GM12865 (cell line): ENCODE measurements at regions not wholly inside any gene's neighbourhood (a gene's known extent, or its start where the extent isn't known, plus 50 kb on each side); places are given as distances from the start of the nearest gene placed in this dataset.

Experiments used
- DNase-seq: peaks from one replicate; pipeline ENCODE4 v3.0.0; 2010; ENCODE audit warnings: low read depth
- H3K4me3 ChIP-seq: 2 replicates; pipeline ENCODE4 v1.5.1; 2011; ENCODE audit warnings: mild to moderate bottlenecking, low read depth, low read length, control low read depth
- CTCF ChIP-seq: IDR thresholded peaks from 2 replicates; pipeline ENCODE4 v1.5.1; 2011; ENCODE audit warnings: low read length, control low read depth, low read depth, inconsistent platforms; ENCODE audit not compliant: insufficient read depth; ENCODE audit errors: missing control alignments

- no peak for DNase-seq
- H3K4me3 ChIP-seq, result no peak overlapping the region
- no peak for TF ChIP-seq CTCF
These were observed 190.2 kb upstream of the LRRC7 start for GRCh38 chr1:69377507-69377906.

DNA sequence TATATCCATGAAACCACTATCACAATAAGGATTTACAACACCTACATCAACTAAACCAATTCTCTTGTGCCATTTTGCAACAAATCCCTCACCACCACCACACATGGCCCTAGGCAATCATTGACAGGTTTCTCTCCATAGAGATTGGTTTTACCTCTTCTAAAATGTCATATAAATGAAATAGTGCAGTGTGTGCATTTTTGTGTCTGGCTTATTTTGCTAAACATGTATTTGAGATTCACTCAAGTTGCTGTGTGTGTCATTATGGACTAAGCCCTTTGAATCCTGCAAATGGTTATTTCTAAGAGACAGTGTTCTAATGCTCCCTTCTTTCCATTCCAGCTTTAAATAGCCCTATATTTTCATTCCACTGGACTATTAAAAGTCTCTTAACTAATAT lies 179.7 kb upstream of the LRRC7 start:
- DNase-seq, result no peak
- H3K4me3 ChIP-seq, result no peak overlapping the region
- no peak for TF ChIP-seq CTCF

DNA sequence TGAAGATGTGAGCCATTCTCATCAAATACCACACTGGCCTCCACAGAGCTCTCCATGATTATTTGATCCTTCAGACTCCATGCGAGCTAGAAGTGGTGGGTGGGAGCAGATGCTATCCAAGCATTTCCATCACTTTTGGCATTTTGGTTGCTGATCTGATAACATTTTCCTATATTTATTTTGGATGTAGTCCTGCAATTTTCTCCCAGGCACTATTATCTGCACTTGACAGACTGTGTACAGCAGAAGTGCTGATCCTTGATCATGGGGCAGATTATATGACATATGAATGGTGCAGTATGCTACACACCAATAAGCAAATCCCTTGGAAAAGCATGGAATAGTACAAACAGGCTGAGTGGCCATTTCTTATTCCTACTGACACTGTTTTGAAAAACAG lies 167.6 kb upstream of the LRRC7 start:
- TF ChIP-seq CTCF, result no peak
- no peak for DNase-seq
- no peak overlapping the region for H3K4me3 ChIP-seq

GRCh38 chr1:69401879-69402278 lies 165.8 kb upstream of the LRRC7 start:
- TF ChIP-seq CTCF, result no peak
- no peak for DNase-seq
- H3K4me3 ChIP-seq, result no peak overlapping the region

DNA sequence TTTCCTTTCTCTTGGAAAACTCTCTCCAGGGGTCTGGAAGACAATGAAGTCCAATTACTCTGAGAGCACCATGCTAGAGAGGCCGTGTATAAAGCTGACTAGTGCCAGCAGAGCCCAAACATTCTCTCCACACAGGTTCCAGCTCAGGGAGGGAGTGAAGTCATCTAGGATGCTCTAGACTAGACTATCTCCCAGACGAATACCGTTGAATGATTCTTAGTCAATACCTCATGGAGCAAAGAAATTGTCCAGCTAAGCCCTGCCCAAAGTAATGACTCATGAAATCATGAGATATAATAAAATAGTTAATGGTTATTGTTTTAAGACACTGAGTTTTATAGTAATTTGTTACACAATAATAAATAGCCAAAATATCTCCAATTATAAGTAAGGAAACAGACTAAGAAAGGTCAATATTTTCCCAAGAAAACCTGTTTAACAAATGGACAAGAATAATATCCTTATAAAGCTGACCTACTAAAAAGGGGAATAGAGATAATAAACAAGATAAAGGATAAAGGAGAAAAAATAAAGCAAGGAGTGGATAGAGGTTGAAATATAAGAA lies 163.9 kb upstream of the LRRC7 start:
- H3K4me3 ChIP-seq, result no peak overlapping the region
- no peak for DNase-seq
- no peak for TF ChIP-seq CTCF

GRCh38 chr1:69404486-69404885 lies 163.2 kb upstream of the LRRC7 start:
- no peak overlapping the region for H3K4me3 ChIP-seq
- no peak for DNase-seq

More at GRCh38 chr1:69404486-69404885, 163.2 kb upstream of the LRRC7 start:
- no peak for TF ChIP-seq CTCF
